RWPE2 (cell line): ENCODE measurements at regions not wholly inside any gene's neighbourhood (a gene's known extent, or its start where the extent isn't known, plus 50 kb on each side); places are given as distances from the start of the nearest gene placed in this dataset.
"Not testable (repeated sequence)": the region's sequence is repeated elsewhere in the genome, so short reads cannot be mapped to it uniquely, and the experiment has no call there.

ENCODE experiments used
- ATAC-seq: fragments of 200-7000 bp; cut with Tn5 transposase; 3 replicates; pipeline ENCODE4 v1.9.1; 2021; ENCODE audit warnings: low read depth
- DNase-seq: peaks from one replicate; pipeline ENCODE4 v3.0.0-alpha.2; 2020; ENCODE audit warnings: low spot score
- H3K27ac ChIP-seq: fragments of 450-650 bp; 2 replicates; pipeline ENCODE4 v1.5.1; 2017; ENCODE audit warnings: mild to moderate bottlenecking; ENCODE audit not compliant: poor library complexity, severe bottlenecking
- H3K27me3 ChIP-seq: fragments of 250-450 bp; sonication (Bioruptor Pico); 2 replicates; pipeline ENCODE4 v1.5.1; 2021; ENCODE audit warnings: mild to moderate bottlenecking, moderate library complexity; ENCODE audit not compliant: insufficient read depth, poor library complexity, severe bottlenecking
- H3K36me3 ChIP-seq: fragments of 250-450 bp; sonication (Bioruptor Pico); 2 replicates; pipeline ENCODE4 v1.5.1; 2020; ENCODE audit warnings: low read depth, mild to moderate bottlenecking, moderate library complexity
- H3K4me1 ChIP-seq: fragments of 250-450 bp; sonication (Bioruptor Pico); 2 replicates; pipeline ENCODE4 v1.5.1; 2021; ENCODE audit warnings: mild to moderate bottlenecking, moderate library complexity; ENCODE audit not compliant: insufficient read depth, poor library complexity, severe bottlenecking
- H3K4me3 ChIP-seq: fragments of 250-450 bp; sonication (Bioruptor Pico); 2 replicates; pipeline ENCODE4 v1.5.1; 2021; ENCODE audit warnings: mild to moderate bottlenecking, moderate library complexity; ENCODE audit not compliant: severe bottlenecking
- H3K9me3 ChIP-seq: fragments of 250-450 bp; sonication (Bioruptor Pico); 2 replicates; pipeline ENCODE4 v1.5.1; 2021; ENCODE audit warnings: mild to moderate bottlenecking, moderate library complexity; ENCODE audit not compliant: severe bottlenecking
- CTCF ChIP-seq: fragments of 450-650 bp; IDR thresholded peaks from one replicate; pipeline ENCODE4 v1.5.1; 2017; ENCODE audit warnings: mild to moderate bottlenecking, moderate library complexity; ENCODE audit not compliant: poor library complexity, severe bottlenecking

- Histone ChIP-seq H3K9me3 (no peaks in the 10 kb centered on the region), H3K4me1 (no peaks in the 10 kb centered on the region), H3K36me3 (no peaks in the 10 kb centered on the region), H3K27me3 (peaks cover 3% of the 10 kb centered on the region), H3K4me3 (no peak overlapping the region), H3K27ac (no peak overlapping the region)
- TF ChIP-seq CTCF, result no peak
- ATAC-seq, result no peak
- no peak for DNase-seq
Observed at GRCh38 chr5:42241636-42242035, 181.6 kb upstream of the GHR start.

GRCh38 chr5:42242210-42242609 lies 181.0 kb upstream of the GHR start:
- H3K9me3 ChIP-seq, result no peaks in the 10 kb centered on the region
- DNase-seq (no peak), ATAC-seq (no peak; the same call in 2 of the 3 replicates)
- no peaks in the 10 kb centered on the region for H3K4me1 ChIP-seq
- H3K4me3 ChIP-seq, result no peak overlapping the region
- H3K27ac ChIP-seq, result no peak overlapping the region
- no peaks in the 10 kb centered on the region for H3K36me3 ChIP-seq
- H3K27me3 ChIP-seq, result peaks cover 3% of the 10 kb centered on the region
- TF ChIP-seq CTCF, result no peak

GRCh38 chr5:42242881-42243485 lies 180.3 kb upstream of the GHR start:
- Histone ChIP-seq H3K36me3 (no peaks in the 10 kb centered on the region), H3K27me3 (peaks cover 3% of the 10 kb centered on the region), H3K4me1 (no peaks in the 10 kb centered on the region), H3K27ac (no peak overlapping the region), H3K9me3 (no peaks in the 10 kb centered on the region), H3K4me3 (no peak overlapping the region)
- no peak for ATAC-seq
- DNase-seq, result no peak
- TF ChIP-seq CTCF, result no peak

- Histone ChIP-seq H3K4me3 (no peak overlapping the region), H3K9me3 (no peaks in the 10 kb centered on the region), H3K36me3 (no peaks in the 10 kb centered on the region), H3K27me3 (peaks cover 6% of the 10 kb centered on the region), H3K27ac (no peak overlapping the region), H3K4me1 (no peaks in the 10 kb centered on the region)
- DNase-seq, result no peak
- TF ChIP-seq CTCF, result no peak
- no peak for ATAC-seq
Observed at GRCh38 chr5:42252306-42252705, 170.9 kb upstream of the GHR start.

- not testable (repeated sequence) for H3K4me1 ChIP-seq, H3K9me3 ChIP-seq, H3K36me3 ChIP-seq, ATAC-seq, H3K4me3 ChIP-seq, H3K27ac ChIP-seq, DNase-seq, H3K27me3 ChIP-seq
Observed at GRCh38 chr5:42259914-42260313, 163.3 kb upstream of the GHR start.
